Mucosa of stomach (tissue), 1 donor: ENCODE measurements at regions not wholly inside any gene's neighbourhood (a gene's known extent, or its start where the extent isn't known, plus 50 kb on each side); places are given as distances from the start of the nearest gene placed in this dataset.
"Not testable (repeated sequence)": the region's sequence is repeated elsewhere in the genome, so short reads cannot be mapped to it uniquely, and the experiment has no call there.

ENCODE experiments used
- H3K27me3 ChIP-seq: one replicate; pipeline ENCODE4 v1.7.0; 2013; ENCODE audit warnings: mild to moderate bottlenecking, low read length; ENCODE audit not compliant: control insufficient read depth, insufficient read depth
- H3K36me3 ChIP-seq: one replicate; pipeline ENCODE4 v1.7.0; 2013; ENCODE audit warnings: low read length; ENCODE audit not compliant: control insufficient read depth, insufficient read depth
- H3K4me1 ChIP-seq: one replicate; pipeline ENCODE4 v1.7.0; 2013; ENCODE audit warnings: mild to moderate bottlenecking, low read length; ENCODE audit not compliant: control insufficient read depth, insufficient read depth
- H3K4me3 ChIP-seq: one replicate; pipeline ENCODE4 v1.7.0; 2013; ENCODE audit warnings: low read length
- H3K9ac ChIP-seq: one replicate; pipeline ENCODE4 v1.7.0; 2013; ENCODE audit warnings: mild to moderate bottlenecking, low read length, moderate library complexity
- H3K9me3 ChIP-seq: one replicate; pipeline ENCODE4 v1.7.0; 2013; ENCODE audit warnings: mild to moderate bottlenecking, low read length, moderate library complexity; ENCODE audit not compliant: control insufficient read depth
- donor health status: Pancreatic carcinoma.

DNA sequence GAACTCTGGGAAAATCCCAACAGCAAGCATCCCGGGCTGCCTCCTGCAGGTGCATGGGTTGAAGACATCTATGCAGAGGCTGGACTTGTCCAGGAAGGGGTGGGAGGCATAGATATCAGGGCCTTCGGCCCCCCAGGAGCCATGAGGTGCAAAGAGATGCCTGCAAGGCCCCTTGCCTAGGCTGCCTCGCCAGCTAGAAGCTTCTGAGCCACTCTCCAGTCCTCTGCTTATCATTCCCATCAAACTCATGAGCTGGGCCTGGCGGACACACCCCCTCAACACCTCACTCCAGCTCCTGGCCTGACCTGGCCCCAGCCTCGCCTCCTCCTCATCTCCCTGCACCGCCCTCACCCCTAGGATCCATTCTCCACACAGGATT, 152.4 kb upstream of the PTPN1 start:
- Histone ChIP-seq H3K4me3 (no peak overlapping the region), H3K4me1 (peaks cover 21% of the 10 kb centered on the region), H3K27me3 (no peaks in the 10 kb centered on the region), H3K36me3 (no peaks in the 10 kb centered on the region), H3K9ac (no peak overlapping the region), H3K9me3 (no peaks in the 10 kb centered on the region)

DNA sequence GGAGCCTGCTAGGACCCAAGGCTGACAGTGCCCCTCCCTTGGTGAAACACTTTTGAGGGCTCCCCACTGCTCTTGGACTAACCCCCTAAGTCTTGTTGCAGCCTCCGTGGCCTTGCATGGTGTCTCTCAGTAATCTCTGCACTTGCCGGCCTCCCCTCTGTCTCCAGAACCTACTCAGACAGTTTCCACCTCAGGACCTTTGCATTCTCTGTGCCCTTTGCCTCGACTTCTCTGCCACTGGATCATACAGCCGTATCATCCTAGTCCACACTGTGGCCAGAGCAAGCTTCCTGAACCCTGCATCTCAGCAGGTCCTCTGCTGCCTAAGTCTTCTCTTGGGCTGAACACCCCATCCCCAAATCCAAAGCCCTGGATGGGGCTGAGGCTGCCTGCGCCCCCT, 152.0 kb upstream of the PTPN1 start:
- Histone ChIP-seq H3K27me3 (no peaks in the 10 kb centered on the region), H3K9ac (no peak overlapping the region), H3K9me3 (no peaks in the 10 kb centered on the region), H3K4me1 (peaks cover 18% of the 10 kb centered on the region), H3K36me3 (no peaks in the 10 kb centered on the region), H3K4me3 (no peak overlapping the region)

DNA sequence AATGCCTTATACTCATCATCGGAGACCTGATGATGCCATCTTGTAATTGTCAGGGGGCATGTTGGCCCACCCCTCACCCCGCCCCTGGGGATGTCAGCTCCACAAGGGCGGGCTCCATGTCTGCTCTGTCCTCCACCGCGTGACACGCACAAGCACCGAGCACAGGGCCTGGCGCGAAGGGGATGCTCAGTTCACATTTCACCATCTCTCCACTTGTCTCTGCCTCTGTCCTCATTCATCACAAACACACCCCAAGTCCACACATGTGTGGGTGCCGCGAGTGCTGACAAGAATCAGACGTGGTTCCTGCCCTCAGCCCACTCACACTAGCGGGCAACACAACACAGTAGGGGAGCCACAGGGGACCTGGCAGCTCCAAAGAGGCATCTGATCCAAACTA, 151.2 kb upstream of the PTPN1 start:
- H3K4me3 ChIP-seq = no peak overlapping the region
- H3K36me3 ChIP-seq = no peaks in the 10 kb centered on the region
- no peaks in the 10 kb centered on the region for H3K27me3 ChIP-seq
- H3K9me3 ChIP-seq = no peaks in the 10 kb centered on the region
- H3K9ac ChIP-seq = no peak overlapping the region
- peaks cover 18% of the 10 kb centered on the region for H3K4me1 ChIP-seq

DNA sequence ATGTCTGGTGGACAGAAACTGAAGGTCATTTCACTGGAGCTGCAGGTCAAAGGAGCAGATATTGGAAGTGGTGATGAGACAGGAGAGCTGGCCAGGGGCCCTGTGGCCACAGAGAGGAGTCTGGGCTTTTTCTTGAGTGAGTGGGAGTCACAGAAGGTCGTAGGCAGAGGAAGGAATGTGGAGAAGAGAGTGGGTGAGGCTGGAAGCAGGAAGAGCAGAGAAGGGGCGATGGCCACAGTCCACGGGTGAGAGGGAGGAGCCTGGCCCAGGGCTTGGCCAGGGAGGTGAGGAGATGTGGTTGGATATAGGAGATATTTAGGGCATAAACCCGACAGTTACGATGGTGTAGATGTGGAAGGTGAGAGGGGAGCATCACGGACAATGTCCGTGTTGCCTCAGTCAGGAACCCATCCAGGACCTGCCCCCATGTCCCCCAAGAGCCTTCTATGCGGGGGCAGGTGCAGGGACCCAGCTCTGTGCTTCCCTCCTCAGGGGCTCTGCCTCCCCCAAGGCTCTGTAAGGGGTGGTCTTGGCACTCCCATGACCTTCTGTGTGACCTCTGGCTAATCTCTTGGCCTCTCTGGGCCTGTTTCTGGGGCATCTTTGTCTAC, 150.5 kb upstream of the PTPN1 start:
- Histone ChIP-seq H3K9me3 (no peaks in the 10 kb centered on the region), H3K4me1 (peaks cover 15% of the 10 kb centered on the region), H3K9ac (no peak overlapping the region), H3K27me3 (no peaks in the 10 kb centered on the region), H3K4me3 (no peak overlapping the region), H3K36me3 (no peaks in the 10 kb centered on the region)

DNA sequence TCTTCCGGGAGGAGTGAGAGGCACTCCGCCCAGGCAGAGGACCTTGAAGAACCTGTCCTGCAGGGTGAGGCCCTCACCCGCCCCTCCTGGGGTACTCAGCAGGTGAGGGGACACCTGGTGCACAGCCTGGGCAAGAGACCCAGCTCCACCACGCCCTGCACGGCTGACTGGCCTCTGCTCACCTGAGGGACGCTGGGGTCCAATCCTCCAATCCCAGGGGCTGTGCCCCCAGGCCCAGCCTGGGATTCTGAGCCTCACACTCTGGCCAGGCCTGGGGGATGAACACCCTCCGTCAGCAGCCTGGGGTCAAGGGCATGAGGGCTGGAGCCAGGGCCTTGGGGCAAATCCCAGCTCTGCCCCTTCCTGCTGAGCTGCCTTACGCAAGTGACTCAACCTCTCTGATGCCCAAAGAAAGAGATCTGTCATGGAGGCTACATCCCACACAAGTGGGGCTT, 149.9 kb upstream of the PTPN1 start:
- Histone ChIP-seq H3K9ac (no peak overlapping the region), H3K9me3 (no peaks in the 10 kb centered on the region), H3K4me1 (peaks cover 12% of the 10 kb centered on the region), H3K4me3 (no peak overlapping the region), H3K36me3 (no peaks in the 10 kb centered on the region), H3K27me3 (no peaks in the 10 kb centered on the region)

DNA sequence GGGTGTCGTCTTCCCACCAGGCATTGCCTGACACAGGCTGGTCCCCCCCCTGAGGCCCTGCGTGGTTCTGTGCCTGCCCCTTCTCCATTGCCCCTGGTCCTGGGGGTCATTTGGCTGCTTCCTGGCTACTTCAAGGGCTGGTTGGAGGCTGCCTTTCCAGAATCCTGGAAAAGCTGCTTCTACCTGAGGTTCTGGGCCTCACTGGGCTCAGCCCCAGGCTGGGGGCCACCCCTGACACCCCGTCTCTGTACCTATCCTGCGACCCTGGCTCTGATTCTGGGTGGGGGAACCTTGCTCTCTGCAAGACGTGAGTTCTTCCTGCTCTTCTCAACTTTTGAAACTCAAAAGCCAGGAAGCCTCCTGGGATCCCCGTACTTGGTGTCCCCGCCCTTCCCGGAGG, 149.3 kb upstream of the PTPN1 start:
- Histone ChIP-seq H3K27me3 (no peaks in the 10 kb centered on the region), H3K9me3 (no peaks in the 10 kb centered on the region), H3K36me3 (no peaks in the 10 kb centered on the region), H3K9ac (no peak overlapping the region), H3K4me1 (peaks cover 15% of the 10 kb centered on the region), H3K4me3 (no peak overlapping the region)

DNA sequence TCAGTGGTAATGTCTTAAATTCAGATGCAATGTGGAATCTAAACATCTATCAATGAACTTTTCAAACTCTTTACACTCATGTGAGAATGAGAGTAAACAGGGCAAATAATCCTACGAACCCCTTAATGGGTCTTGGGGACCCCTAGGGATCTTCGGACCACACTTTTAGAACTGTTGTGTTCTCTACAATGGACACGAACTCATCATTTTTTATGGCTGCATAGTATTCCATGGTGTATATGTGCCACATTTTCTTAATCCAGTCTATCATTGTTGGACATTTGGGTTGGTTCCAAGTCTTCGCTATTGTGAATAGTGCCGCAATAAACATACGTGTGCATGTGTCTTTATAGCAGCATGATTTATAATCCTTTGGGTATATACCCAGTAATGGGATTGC, 148.0 kb upstream of the PTPN1 start:
- not testable (repeated sequence) for H3K9me3 ChIP-seq, H3K27me3 ChIP-seq, H3K36me3 ChIP-seq

DNA sequence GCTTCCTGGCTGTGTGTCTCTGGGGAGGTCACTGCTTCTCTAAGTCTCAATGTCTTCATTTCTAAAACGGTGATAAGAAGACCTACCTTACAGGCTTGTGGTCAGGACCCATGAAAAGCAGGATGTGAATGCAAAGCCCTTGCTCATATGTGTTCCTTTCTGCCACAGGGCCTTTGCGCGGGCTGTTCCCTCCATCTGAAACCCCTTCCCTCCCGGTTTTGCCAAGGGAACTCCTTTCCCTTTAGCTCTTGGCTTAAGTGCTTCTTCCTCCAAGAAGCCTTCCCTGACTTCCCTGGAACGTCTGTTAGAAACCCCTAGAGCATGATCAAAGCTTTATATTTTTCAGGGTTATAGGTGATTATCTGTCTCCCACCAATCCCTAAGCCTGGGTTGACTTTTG, 147.2 kb upstream of the PTPN1 start:
- H3K36me3 ChIP-seq = no peaks in the 10 kb centered on the region
- no peaks in the 10 kb centered on the region for H3K27me3 ChIP-seq
- no peak overlapping the region for H3K9ac ChIP-seq
- H3K4me1 ChIP-seq = peaks cover 29% of the 10 kb centered on the region
- H3K4me3 ChIP-seq = no peak overlapping the region
- no peaks in the 10 kb centered on the region for H3K9me3 ChIP-seq

More for the DNA sequence above, 148.0 kb upstream of the PTPN1 start:
- H3K9ac ChIP-seq, H3K4me3 ChIP-seq: not testable (repeated sequence)
- peaks cover 22% of the 10 kb centered on the region for H3K4me1 ChIP-seq

DNA sequence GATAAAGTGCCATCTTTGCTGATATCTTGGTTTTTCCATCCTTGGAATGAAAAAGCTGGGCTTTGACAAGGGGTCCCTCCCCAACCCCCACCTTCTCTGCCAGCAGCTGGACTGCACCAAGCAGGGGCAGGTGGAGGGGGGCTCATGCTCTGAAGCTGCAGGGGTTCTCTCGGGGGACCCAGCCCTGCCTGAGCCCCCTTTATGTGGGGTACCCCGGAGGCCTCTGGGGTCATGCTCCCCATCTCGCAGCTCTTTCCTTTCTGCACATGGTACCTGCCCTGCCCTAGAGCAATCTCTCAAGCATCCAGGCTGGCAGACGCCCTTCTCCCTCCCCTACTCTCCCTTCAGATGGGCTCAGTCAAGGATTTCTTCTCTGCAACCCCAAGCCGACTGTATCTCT, 146.7 kb upstream of the PTPN1 start:
- Histone ChIP-seq H3K36me3 (no peaks in the 10 kb centered on the region), H3K4me1 (peaks cover 33% of the 10 kb centered on the region), H3K9me3 (no peaks in the 10 kb centered on the region), H3K9ac (no peak overlapping the region), H3K4me3 (no peak overlapping the region), H3K27me3 (no peaks in the 10 kb centered on the region)

DNA sequence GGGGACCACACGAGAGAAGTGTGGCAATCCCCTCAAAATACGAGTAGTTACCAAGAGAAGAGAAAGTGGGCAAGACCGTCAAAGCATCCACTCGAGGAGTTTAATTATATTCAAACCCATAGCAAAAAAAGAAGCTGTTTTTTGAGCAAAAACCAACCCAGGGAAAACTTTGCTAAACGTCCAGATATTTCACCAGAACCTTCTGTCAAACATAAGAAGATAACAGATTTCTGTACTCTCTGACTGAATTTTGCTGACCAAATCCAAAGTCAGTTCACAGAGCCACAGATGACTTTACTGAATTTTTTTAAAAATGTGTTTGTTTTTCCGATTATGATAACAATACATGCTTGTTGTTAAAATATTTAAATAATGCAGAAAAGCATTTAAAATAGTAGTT, 145.6 kb upstream of the PTPN1 start:
- Histone ChIP-seq H3K27me3 (no peaks in the 10 kb centered on the region), H3K4me1 (peaks cover 42% of the 10 kb centered on the region), H3K4me3 (no peak overlapping the region), H3K9ac (no peak overlapping the region), H3K9me3 (no peaks in the 10 kb centered on the region), H3K36me3 (no peaks in the 10 kb centered on the region)

DNA sequence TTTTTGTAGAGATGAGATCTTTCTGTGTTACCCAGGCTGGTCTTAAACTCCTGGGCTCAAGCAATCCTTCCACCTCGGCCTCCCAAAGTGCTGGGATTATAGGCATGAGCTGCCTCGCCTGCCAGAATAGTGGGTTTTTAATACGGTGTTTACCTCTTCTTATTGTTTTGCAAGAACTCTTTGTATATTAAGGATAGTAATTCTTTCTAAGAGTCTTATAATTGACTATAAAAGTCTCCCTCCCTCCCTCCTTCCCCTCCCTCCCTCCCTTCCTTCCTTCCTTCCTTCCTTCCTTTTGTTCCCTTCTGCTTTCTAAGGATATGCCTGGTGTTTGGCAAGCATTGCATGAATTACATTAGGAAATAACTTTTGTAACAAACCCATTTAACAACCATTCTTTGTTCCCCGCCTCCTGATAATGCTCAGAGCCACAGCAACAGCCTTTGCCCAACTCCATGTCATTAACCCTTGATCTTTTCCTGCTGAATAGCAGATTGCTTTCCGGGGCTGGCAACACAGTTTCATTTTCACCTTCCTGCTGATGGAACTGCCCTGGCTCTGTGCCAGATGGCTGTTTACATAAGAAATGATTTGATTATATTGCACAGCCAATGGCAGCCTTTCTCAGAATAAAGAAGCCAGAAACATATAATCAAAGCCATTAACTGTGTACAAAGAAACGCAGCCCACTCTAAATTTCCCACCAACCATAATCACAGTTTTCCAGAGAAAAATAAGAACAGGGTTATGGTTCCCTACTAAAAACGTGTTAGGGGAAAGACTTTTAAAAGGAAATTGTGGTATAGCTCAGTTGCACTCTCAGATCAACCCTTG, 143.7 kb upstream of the PTPN1 start:
- Histone ChIP-seq H3K36me3 (no peaks in the 10 kb centered on the region), H3K27me3 (no peaks in the 10 kb centered on the region), H3K4me3 (no peak overlapping the region), H3K4me1 (peaks cover 40% of the 10 kb centered on the region), H3K9me3 (no peaks in the 10 kb centered on the region), H3K9ac (no peak overlapping the region)

DNA sequence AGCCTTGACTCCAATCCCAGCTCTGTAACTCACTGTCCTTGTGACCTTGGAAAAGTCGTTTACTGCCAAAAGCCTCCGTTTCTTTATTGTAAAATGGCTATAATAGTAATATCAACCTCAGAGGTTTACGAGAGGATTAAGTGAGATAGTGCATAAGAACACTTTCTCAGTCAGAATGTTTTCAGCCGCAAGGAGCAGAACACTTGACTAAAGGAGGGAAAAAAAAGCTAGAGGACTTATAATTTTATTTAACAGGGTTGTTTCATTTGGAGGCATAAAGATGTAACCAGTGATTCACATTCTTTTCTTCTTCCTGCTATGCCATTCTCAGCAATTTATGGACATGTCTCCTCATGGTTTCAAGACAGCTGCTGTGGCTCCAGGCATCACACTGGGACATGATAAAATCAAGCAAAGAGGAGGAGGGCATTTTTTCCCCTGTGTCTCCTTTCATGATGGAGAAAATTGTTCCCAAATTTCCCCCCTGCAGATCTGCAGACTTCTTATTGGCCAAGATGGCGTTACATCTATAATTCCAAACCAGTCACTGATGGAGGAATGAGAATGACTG, 143.0 kb upstream of the PTPN1 start:
- H3K9me3 ChIP-seq = no peaks in the 10 kb centered on the region
- H3K36me3 ChIP-seq = no peaks in the 10 kb centered on the region
- H3K4me1 ChIP-seq = peaks cover 40% of the 10 kb centered on the region
- no peaks in the 10 kb centered on the region for H3K27me3 ChIP-seq
- H3K9ac ChIP-seq = no peak overlapping the region
- no peak overlapping the region for H3K4me3 ChIP-seq
